ENCODE measurements at regions not wholly inside any gene's neighbourhood (a gene's known extent, or its start where the extent isn't known, plus 50 kb on each side); places are given as distances from the start of the nearest gene placed in this dataset.

DNA sequence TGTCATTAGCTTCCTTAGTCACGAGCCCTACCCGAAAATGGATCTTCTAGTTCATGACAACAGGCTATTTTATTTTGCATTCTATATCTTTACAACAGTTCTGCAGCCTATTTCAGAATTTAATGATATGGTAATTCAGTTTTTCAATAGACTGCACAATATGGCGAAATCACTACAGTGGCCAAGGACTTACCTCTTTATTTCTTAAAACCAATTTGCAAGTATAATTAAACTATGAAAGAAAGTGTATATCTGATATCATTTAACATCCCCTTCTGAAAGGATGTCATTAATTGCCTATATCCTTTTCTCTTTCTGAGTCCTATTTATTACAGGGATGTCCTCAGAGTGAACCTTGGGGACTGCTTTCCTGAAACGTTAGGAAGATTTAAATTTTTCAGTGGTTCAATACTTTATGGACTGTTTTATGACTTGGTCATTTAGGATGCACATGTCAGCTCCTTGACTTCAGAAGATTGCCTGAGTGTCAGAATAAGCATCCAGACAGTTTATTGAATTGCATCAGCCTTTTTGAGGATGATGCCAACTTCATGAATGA, 190.8 kb upstream of the GEMIN8 start:
- H3K36me3 ChIP-seq, result no peaks in the 10 kb centered on the region
- H3K4me1 ChIP-seq, result no peaks in the 10 kb centered on the region
- intact Hi-C loops (cut with DNase I; ENCODE audit: low total_unique reads), result no loop called here
- peaks cover 0 to 5% of the 10 kb centered on the region in 2 donors for H3K27me3 ChIP-seq
- no peak for DNase-seq (ENCODE audit: low spot score in 2 of 2)
- TF ChIP-seq POLR2A (IDR thresholded peaks at IDR 0.05), result no peak
- TF ChIP-seq POLR2AphosphoS5 (IDR thresholded peaks at IDR 0.05), result no peak
- TF ChIP-seq, protein P1, sequence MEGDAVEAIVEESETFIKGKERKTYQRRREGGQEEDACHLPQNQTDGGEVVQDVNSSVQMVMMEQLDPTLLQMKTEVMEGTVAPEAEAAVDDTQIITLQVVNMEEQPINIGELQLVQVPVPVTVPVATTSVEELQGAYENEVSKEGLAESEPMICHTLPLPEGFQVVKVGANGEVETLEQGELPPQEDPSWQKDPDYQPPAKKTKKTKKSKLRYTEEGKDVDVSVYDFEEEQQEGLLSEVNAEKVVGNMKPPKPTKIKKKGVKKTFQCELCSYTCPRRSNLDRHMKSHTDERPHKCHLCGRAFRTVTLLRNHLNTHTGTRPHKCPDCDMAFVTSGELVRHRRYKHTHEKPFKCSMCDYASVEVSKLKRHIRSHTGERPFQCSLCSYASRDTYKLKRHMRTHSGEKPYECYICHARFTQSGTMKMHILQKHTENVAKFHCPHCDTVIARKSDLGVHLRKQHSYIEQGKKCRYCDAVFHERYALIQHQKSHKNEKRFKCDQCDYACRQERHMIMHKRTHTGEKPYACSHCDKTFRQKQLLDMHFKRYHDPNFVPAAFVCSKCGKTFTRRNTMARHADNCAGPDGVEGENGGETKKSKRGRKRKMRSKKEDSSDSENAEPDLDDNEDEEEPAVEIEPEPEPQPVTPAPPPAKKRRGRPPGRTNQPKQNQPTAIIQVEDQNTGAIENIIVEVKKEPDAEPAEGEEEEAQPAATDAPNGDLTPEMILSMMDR (IDR thresholded peaks at IDR 0.05), result no peak
- no peak overlapping the region for H3K4me3 ChIP-seq
- H3K27ac ChIP-seq, result no peak overlapping the region
- H3K9me3 ChIP-seq, result no peaks in the 10 kb centered on the region

DNA sequence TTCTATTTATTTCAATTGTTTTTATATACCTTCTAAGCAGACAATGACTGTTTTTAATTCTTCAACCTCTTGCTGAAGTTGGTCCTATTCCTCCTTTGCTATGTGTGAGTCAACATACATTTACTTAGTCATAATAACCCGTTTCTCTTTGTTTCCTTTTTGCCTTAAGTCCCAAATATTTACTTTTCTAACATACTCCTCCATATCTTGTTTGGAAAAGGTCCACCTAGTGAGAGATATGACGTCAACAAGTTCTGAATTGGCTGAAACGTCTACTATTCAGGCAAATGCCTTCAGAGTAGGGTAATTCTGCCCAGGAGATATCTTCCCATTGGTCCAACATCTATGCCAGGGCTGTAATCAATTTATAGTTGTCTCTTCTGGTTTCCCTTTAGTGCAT, 179.3 kb upstream of the GEMIN8 start:
- no peaks in the 10 kb centered on the region for H3K36me3 ChIP-seq
- no peaks in the 10 kb centered on the region for H3K4me1 ChIP-seq
- H3K4me3 ChIP-seq, result no peak overlapping the region
- intact Hi-C loops (cut with DNase I; ENCODE audit: low total_unique reads), result no loop called here
- no peak for DNase-seq (ENCODE audit: low spot score in 2 of 2)
- H3K27ac ChIP-seq, result no peak overlapping the region
- H3K27me3 ChIP-seq, result peaks cover 0 to 10% of the 10 kb centered on the region in 2 donors
- TF ChIP-seq POLR2A (IDR thresholded peaks at IDR 0.05) (no peak), POLR2AphosphoS5 (IDR thresholded peaks at IDR 0.05) (no peak)
- peaks cover 6 to 17% of the 10 kb centered on the region in 2 donors for H3K9me3 ChIP-seq

DNA sequence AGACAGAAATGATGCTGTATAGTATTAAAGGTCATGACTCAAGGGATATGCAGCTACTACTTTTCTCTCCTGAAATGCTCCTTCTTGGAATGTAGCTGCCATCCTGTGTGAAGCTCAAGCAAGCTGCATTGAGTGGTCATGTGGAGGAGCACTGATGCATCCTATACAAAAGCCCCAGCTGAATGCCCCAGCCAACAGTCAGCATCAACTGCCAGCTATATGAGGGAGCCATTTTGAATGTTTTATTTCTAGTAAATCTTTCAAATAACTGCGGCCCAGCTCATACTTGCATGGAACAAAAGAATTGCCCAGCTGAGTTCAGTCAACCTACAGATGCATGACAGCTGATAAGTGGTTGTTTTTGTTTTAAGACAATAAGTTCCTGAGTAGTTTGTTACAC, 165.0 kb upstream of the GEMIN8 start:
- DNase-seq (ENCODE audit: low spot score in 2 of 2), result no peak
- H3K36me3 ChIP-seq, result no peaks in the 10 kb centered on the region

DNA sequence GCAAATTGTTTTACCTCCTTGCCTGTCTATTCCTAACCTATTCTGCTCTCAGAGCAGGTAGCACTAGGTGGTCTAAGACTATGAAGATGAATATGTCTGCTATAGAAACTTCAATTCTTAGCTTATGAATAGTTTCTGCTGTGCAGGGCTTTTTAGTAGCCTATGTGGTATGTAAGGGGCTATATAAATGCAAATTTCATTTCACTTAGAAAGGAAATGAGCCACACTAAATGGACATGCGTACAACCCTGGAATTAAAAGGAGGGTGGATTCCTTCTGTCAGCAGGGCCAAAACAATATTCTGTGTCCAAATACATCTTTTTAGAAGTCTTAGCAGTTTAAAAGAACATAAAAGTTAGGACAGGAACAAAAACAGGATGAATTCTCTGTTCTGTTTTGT, 163.9 kb upstream of the GEMIN8 start:
- no peaks in the 10 kb centered on the region for H3K36me3 ChIP-seq
- no peak overlapping the region for H3K27ac ChIP-seq
- no peak for DNase-seq (ENCODE audit: low spot score in 2 of 2)
- H3K4me1 ChIP-seq, result no peaks in the 10 kb centered on the region
- peaks cover 4 to 6% of the 10 kb centered on the region in 2 donors for H3K9me3 ChIP-seq
- no peak overlapping the region for H3K4me3 ChIP-seq
- H3K27me3 ChIP-seq, result peaks cover 0 to 7% of the 10 kb centered on the region in 2 donors
- intact Hi-C loops (cut with DNase I; ENCODE audit: low total_unique reads), result no loop called here
- TF ChIP-seq POLR2AphosphoS5 (IDR thresholded peaks at IDR 0.05), result no peak
- TF ChIP-seq, protein P1 (IDR thresholded peaks at IDR 0.05), result no peak
- no peak for TF ChIP-seq POLR2A (IDR thresholded peaks at IDR 0.05)

More for the DNA sequence above, 165.0 kb upstream of the GEMIN8 start:
- Histone ChIP-seq H3K27ac (no peak overlapping the region), H3K4me1 (no peaks in the 10 kb centered on the region), H3K4me3 (no peak overlapping the region), H3K9me3 (peaks cover 0 to 13% of the 10 kb centered on the region in 2 donors), H3K27me3 (peaks cover 0 to 7% of the 10 kb centered on the region in 2 donors)
- intact Hi-C loops (cut with DNase I; ENCODE audit: low total_unique reads), result no loop called here
- TF ChIP-seq POLR2A (IDR thresholded peaks at IDR 0.05) (no peak), POLR2AphosphoS5 (IDR thresholded peaks at IDR 0.05) (no peak)
- TF ChIP-seq, protein P1 (IDR thresholded peaks at IDR 0.05), result no peak

DNA sequence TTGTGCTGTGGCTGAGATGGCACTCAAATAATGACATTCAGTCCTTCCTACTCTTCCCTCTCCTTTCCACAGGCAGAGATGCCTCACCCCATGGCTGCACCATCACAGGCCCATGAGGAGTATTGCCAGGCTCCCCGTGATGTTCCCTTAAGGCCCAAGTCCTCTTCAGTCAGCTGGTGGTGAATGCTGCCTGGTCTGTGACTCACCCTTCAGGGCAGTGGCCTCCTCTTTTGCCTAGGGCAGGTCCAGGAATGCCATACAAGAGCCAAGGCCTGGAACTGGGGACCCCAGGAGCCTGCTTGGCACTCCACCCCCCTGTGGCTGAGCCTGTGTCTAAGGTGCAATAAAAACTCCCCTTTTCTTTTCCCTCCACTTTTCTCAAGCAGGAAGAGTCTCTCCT, 144.2 kb upstream of the GEMIN8 start:
- TF ChIP-seq POLR2AphosphoS5 (IDR thresholded peaks at IDR 0.05), result no peak
- TF ChIP-seq POLR2A (IDR thresholded peaks at IDR 0.05), result no peak
- TF ChIP-seq, protein P1 (IDR thresholded peaks at IDR 0.05), result no peak
- H3K9me3 ChIP-seq, result peaks cover 0 to 11% of the 10 kb centered on the region in 2 donors
- no peak overlapping the region for H3K27ac ChIP-seq
- H3K4me3 ChIP-seq, result no peak overlapping the region
- H3K27me3 ChIP-seq, result no peaks in the 10 kb centered on the region
- intact Hi-C loops (cut with DNase I; ENCODE audit: low total_unique reads), result no loop called here
- no peaks in the 10 kb centered on the region for H3K4me1 ChIP-seq
- no peaks in the 10 kb centered on the region for H3K36me3 ChIP-seq
- no peak for DNase-seq (ENCODE audit: low spot score in 2 of 2)
